ENCODE measurements at regions not wholly inside any gene's neighbourhood (a gene's known extent, or its start where the extent isn't known, plus 50 kb on each side); places are given as distances from the start of the nearest gene placed in this dataset.
"Not testable (repeated sequence)": the region's sequence is repeated elsewhere in the genome, so short reads cannot be mapped to it uniquely, and the experiment has no call there.

- peaks cover 9 to 25% of the 10 kb centered on the region in 2 donors for H3K9me3 Mint-ChIP-seq
- H3K4me1 Mint-ChIP-seq = no peaks in the 10 kb centered on the region
- no peak overlapping the region for H3K4me3 Mint-ChIP-seq
- no peaks in the 10 kb centered on the region for H3K27me3 Mint-ChIP-seq
- H3K27ac Mint-ChIP-seq = no peak overlapping the region
- DNase-seq (no peak), ATAC-seq (no peak)
Measured at GRCh38 chr6:9225441-9225871, 790.1 kb upstream of the SLC35B3 start.

- no peak for ATAC-seq
- DNase-seq = no peak
- Mint-ChIP-seq H3K4me3 (no peak overlapping the region), H3K27me3 (no peaks in the 10 kb centered on the region), H3K9me3 (peaks cover 15 to 25% of the 10 kb centered on the region in 2 donors), H3K27ac (no peak overlapping the region), H3K4me1 (no peaks in the 10 kb centered on the region)
Measured at GRCh38 chr6:9224539-9224938, 789.2 kb upstream of the SLC35B3 start.

- peaks cover 10 to 32% of the 10 kb centered on the region in 2 donors for H3K9me3 Mint-ChIP-seq
- not testable (repeated sequence) for H3K4me1 Mint-ChIP-seq, H3K4me3 Mint-ChIP-seq, H3K27me3 Mint-ChIP-seq, H3K27ac Mint-ChIP-seq, ATAC-seq, DNase-seq
Measured at GRCh38 chr6:9213717-9214116, 778.4 kb upstream of the SLC35B3 start.

- no peak overlapping the region for H3K4me3 Mint-ChIP-seq
- no peak for DNase-seq
- peaks cover 0 to 13% of the 10 kb centered on the region in 2 donors for H3K9me3 Mint-ChIP-seq
- H3K27me3 Mint-ChIP-seq = no peaks in the 10 kb centered on the region
- no peak for ATAC-seq
- H3K4me1 Mint-ChIP-seq = no peaks in the 10 kb centered on the region
- no peak overlapping the region for H3K27ac Mint-ChIP-seq
Measured at GRCh38 chr6:9208966-9209365, 773.6 kb upstream of the SLC35B3 start.

GRCh38 chr6:9205645-9206044 lies 770.3 kb upstream of the SLC35B3 start:
- no peaks in the 10 kb centered on the region for H3K4me1 Mint-ChIP-seq
- H3K4me3 Mint-ChIP-seq = no peak overlapping the region
- ATAC-seq = no peak
- H3K9me3 Mint-ChIP-seq = peaks cover 0 to 13% of the 10 kb centered on the region in 2 donors
- no peak overlapping the region for H3K27ac Mint-ChIP-seq
- no peaks in the 10 kb centered on the region for H3K27me3 Mint-ChIP-seq
- no peak for DNase-seq

GRCh38 chr6:9204171-9204570 lies 768.8 kb upstream of the SLC35B3 start:
- Mint-ChIP-seq H3K4me3 (no peak overlapping the region), H3K4me1 (no peaks in the 10 kb centered on the region), H3K27ac (no peak overlapping the region), H3K9me3 (peaks cover 0 to 13% of the 10 kb centered on the region in 2 donors), H3K27me3 (no peaks in the 10 kb centered on the region)
- no peak for DNase-seq
- ATAC-seq = no peak

- ATAC-seq (no peak), DNase-seq (no peak)
- no peaks in the 10 kb centered on the region for H3K27me3 Mint-ChIP-seq
- H3K9me3 Mint-ChIP-seq = peaks cover 0 to 13% of the 10 kb centered on the region in 2 donors
- no peak overlapping the region for H3K27ac Mint-ChIP-seq
- H3K4me1 Mint-ChIP-seq = no peaks in the 10 kb centered on the region
- no peak overlapping the region for H3K4me3 Mint-ChIP-seq
Measured at GRCh38 chr6:9200712-9201111, 765.4 kb upstream of the SLC35B3 start.

- ATAC-seq (no peak), DNase-seq (no peak)
- H3K27ac Mint-ChIP-seq = no peak overlapping the region
- H3K4me1 Mint-ChIP-seq = no peaks in the 10 kb centered on the region
- H3K9me3 Mint-ChIP-seq = no peaks in the 10 kb centered on the region
- H3K4me3 Mint-ChIP-seq = no peak overlapping the region
- H3K27me3 Mint-ChIP-seq = no peaks in the 10 kb centered on the region
Measured at GRCh38 chr6:9197726-9198125, 762.4 kb upstream of the SLC35B3 start.

GRCh38 chr6:9195322-9195721 lies 760.0 kb upstream of the SLC35B3 start:
- no peaks in the 10 kb centered on the region for H3K27me3 Mint-ChIP-seq
- no peak overlapping the region for H3K4me3 Mint-ChIP-seq
- no peak for DNase-seq
- peaks cover 0 to 6% of the 10 kb centered on the region in 2 donors for H3K9me3 Mint-ChIP-seq
- no peaks in the 10 kb centered on the region for H3K4me1 Mint-ChIP-seq
- ATAC-seq = no peak
- H3K27ac Mint-ChIP-seq = no peak overlapping the region

GRCh38 chr6:9192405-9192909 lies 757.1 kb upstream of the SLC35B3 start:
- H3K27me3 Mint-ChIP-seq = no peaks in the 10 kb centered on the region
- ATAC-seq (no peak), DNase-seq (no peak)
- H3K9me3 Mint-ChIP-seq = peaks cover 0 to 6% of the 10 kb centered on the region in 2 donors
- no peak overlapping the region for H3K4me3 Mint-ChIP-seq
- H3K4me1 Mint-ChIP-seq = no peaks in the 10 kb centered on the region
- no peak overlapping the region for H3K27ac Mint-ChIP-seq

GRCh38 chr6:9186148-9186547 lies 750.8 kb upstream of the SLC35B3 start:
- no peaks in the 10 kb centered on the region for H3K4me1 Mint-ChIP-seq
- no peaks in the 10 kb centered on the region for H3K27me3 Mint-ChIP-seq
- no peak overlapping the region for H3K4me3 Mint-ChIP-seq
- no peak for ATAC-seq
- no peak overlapping the region for H3K27ac Mint-ChIP-seq
- DNase-seq = no peak
- H3K9me3 Mint-ChIP-seq = peaks cover 0 to 4% of the 10 kb centered on the region in 2 donors

GRCh38 chr6:9178071-9178470 lies 742.7 kb upstream of the SLC35B3 start:
- no peak overlapping the region for H3K4me3 Mint-ChIP-seq
- no peaks in the 10 kb centered on the region for H3K27me3 Mint-ChIP-seq
- H3K27ac Mint-ChIP-seq = no peak overlapping the region
- H3K9me3 Mint-ChIP-seq = peaks cover 4 to 26% of the 10 kb centered on the region in 2 donors
- no peak for DNase-seq
- H3K4me1 Mint-ChIP-seq = no peaks in the 10 kb centered on the region
- ATAC-seq = no peak

- no peak for ATAC-seq
- H3K4me3 Mint-ChIP-seq = no peak overlapping the region
Measured at GRCh38 chr6:9173229-9173628, 737.9 kb upstream of the SLC35B3 start.

GRCh38 chr6:9172096-9172495 lies 736.8 kb upstream of the SLC35B3 start:
- peaks cover 4 to 39% of the 10 kb centered on the region in 2 donors for H3K9me3 Mint-ChIP-seq
- no peaks in the 10 kb centered on the region for H3K4me1 Mint-ChIP-seq
- no peak for ATAC-seq
- H3K27me3 Mint-ChIP-seq = no peaks in the 10 kb centered on the region
- H3K27ac Mint-ChIP-seq = no peak overlapping the region
- no peak overlapping the region for H3K4me3 Mint-ChIP-seq
- no peak for DNase-seq

More at GRCh38 chr6:9173229-9173628, 737.9 kb upstream of the SLC35B3 start:
- DNase-seq = no peak
- H3K4me1 Mint-ChIP-seq = no peaks in the 10 kb centered on the region
- H3K27me3 Mint-ChIP-seq = no peaks in the 10 kb centered on the region
- peaks cover 4 to 44% of the 10 kb centered on the region in 2 donors for H3K9me3 Mint-ChIP-seq
- no peak overlapping the region for H3K27ac Mint-ChIP-seq

GRCh38 chr6:9168669-9169068 lies 733.3 kb upstream of the SLC35B3 start:
- no peak for ATAC-seq
- no peak overlapping the region for H3K4me3 Mint-ChIP-seq
- no peak for DNase-seq
- peaks cover 0 to 25% of the 10 kb centered on the region in 2 donors for H3K9me3 Mint-ChIP-seq
- H3K27ac Mint-ChIP-seq = no peak overlapping the region
- no peaks in the 10 kb centered on the region for H3K27me3 Mint-ChIP-seq
- no peaks in the 10 kb centered on the region for H3K4me1 Mint-ChIP-seq

- Mint-ChIP-seq H3K27me3 (no peaks in the 10 kb centered on the region), H3K4me1 (no peaks in the 10 kb centered on the region), H3K27ac (no peak overlapping the region), H3K9me3 (peaks cover 20 to 22% of the 10 kb centered on the region in 2 donors), H3K4me3 (no peak overlapping the region)
- ATAC-seq = no peak
- no peak for DNase-seq
Measured at GRCh38 chr6:9161731-9162130, 726.4 kb upstream of the SLC35B3 start.

GRCh38 chr6:9159051-9159450 lies 723.7 kb upstream of the SLC35B3 start:
- Mint-ChIP-seq H3K4me1 (no peaks in the 10 kb centered on the region), H3K9me3 (peaks cover 20 to 22% of the 10 kb centered on the region in 2 donors), H3K4me3 (no peak overlapping the region), H3K27ac (no peak overlapping the region), H3K27me3 (no peaks in the 10 kb centered on the region)
- no peak for ATAC-seq
- no peak for DNase-seq

All from stimulated activated naive CD8-positive, alpha-beta T cell treated with anti-CD3 and anti-CD28 coated beads, Interleukin-15, amount 100 ng/mL, for 72 hours (primary cell).